WTC11 (cell line): ENCODE measurements at regions not wholly inside any gene's neighbourhood (a gene's known extent, or its start where the extent isn't known, plus 50 kb on each side); places are given as distances from the start of the nearest gene placed in this dataset.

Experiments used
- ATAC-seq: fragments of 200-7000 bp; cut with Tn5 transposase; 2 replicates; pipeline ENCODE4 v1.10.0; 2021; ENCODE audit warnings: mild to moderate bottlenecking, moderate library complexity
- CTCF ChIA-PET: fragments of 300-600 bp; sonication (Branson Sonifier 250); formaldehyde crosslinking; loops from one replicate; lab custom pipeline; 2021; ENCODE audit warnings: antibody characterized with exemption; lab: Charles Lee
- POLR2A ChIA-PET: fragments of 350-600 bp; sonication (Branson Sonifier 250); formaldehyde crosslinking; loops from one replicate; lab custom pipeline; 2021; ENCODE audit warnings: antibody characterized with exemption; lab: Charles Lee
- DNase-seq: peaks from one replicate; pipeline ENCODE4 v3.0.0; 2021; ENCODE audit warnings: low spot score
- H3K27ac Mint-ChIP-seq: 2 replicates; pipeline ENCODE4 v1.8.0; 2021; ENCODE audit warnings: mixed read lengths
- H3K27me3 Mint-ChIP-seq: 2 replicates; pipeline ENCODE4 v1.8.0; 2021; ENCODE audit warnings: low read depth, mild to moderate bottlenecking, moderate library complexity, mixed read lengths
- H3K36me3 Mint-ChIP-seq: 2 replicates; pipeline ENCODE4 v1.8.0; 2021; ENCODE audit warnings: mixed read lengths
- H3K4me1 Mint-ChIP-seq: 2 replicates; pipeline ENCODE4 v1.8.0; 2022; ENCODE audit warnings: mixed read lengths
- H3K4me3 Mint-ChIP-seq: 2 replicates; pipeline ENCODE4 v1.8.0; 2021; ENCODE audit warnings: mild to moderate bottlenecking, moderate library complexity, mixed read lengths
- H3K9me3 Mint-ChIP-seq: 2 replicates; pipeline ENCODE4 v1.8.0; 2021; ENCODE audit warnings: mixed read lengths
- ATF1 ChIP-seq: sonication (generic); formaldehyde crosslinking; IDR thresholded peaks from 2 replicates; pipeline ENCODE4 v1.8.1; 2023; ENCODE audit warnings: mild to moderate bottlenecking, moderate library complexity, missing genetic modification reagents
- ATF2 ChIP-seq: sonication (generic); formaldehyde crosslinking; IDR thresholded peaks from 2 replicates; pipeline ENCODE4 v1.8.1; 2022; ENCODE audit warnings: low read depth, missing genetic modification reagents, borderline replicate concordance
- ATF3 ChIP-seq: sonication (generic); formaldehyde crosslinking; conservative IDR thresholded peaks from 2 replicates; pipeline ENCODE4 v1.8.1; 2022; ENCODE audit warnings: mild to moderate bottlenecking, missing genetic modification reagents
- CREM ChIP-seq: sonication (generic); formaldehyde crosslinking; IDR thresholded peaks from 2 replicates; pipeline ENCODE4 v1.8.1; 2022; ENCODE audit warnings: mild to moderate bottlenecking, missing genetic modification reagents, moderate library complexity
- E2F5 ChIP-seq: sonication (generic); formaldehyde crosslinking; IDR thresholded peaks from 2 replicates; pipeline ENCODE4 v1.8.1; 2022; ENCODE audit warnings: mild to moderate bottlenecking, moderate library complexity, missing genetic modification reagents
- ELF4 ChIP-seq: sonication (generic); formaldehyde crosslinking; IDR thresholded peaks from 2 replicates; pipeline ENCODE4 v1.8.1; 2022; ENCODE audit warnings: low read depth, mild to moderate bottlenecking, moderate library complexity, missing genetic modification reagents
- ETV6 ChIP-seq: sonication (generic); formaldehyde crosslinking; IDR thresholded peaks from 2 replicates; pipeline ENCODE4 v1.8.1; 2022; ENCODE audit warnings: mild to moderate bottlenecking, missing genetic modification reagents
- GABPB1 ChIP-seq: sonication (generic); formaldehyde crosslinking; IDR thresholded peaks from 2 replicates; pipeline ENCODE4 v1.8.1; 2023; ENCODE audit warnings: mild to moderate bottlenecking, missing genetic modification reagents
- JUN ChIP-seq: sonication (generic); formaldehyde crosslinking; IDR thresholded peaks from 2 replicates; pipeline ENCODE4 v1.8.0; 2023; ENCODE audit warnings: mild to moderate bottlenecking, missing genetic modification reagents
- NFATC4 ChIP-seq: fragments of 250-450 bp; sonication (Bioruptor Pico); IDR thresholded peaks from 2 replicates; pipeline ENCODE4 v1.9.0; 2021; ENCODE audit warnings: mild to moderate bottlenecking
- NFYB ChIP-seq: sonication (generic); formaldehyde crosslinking; conservative IDR thresholded peaks from 2 replicates; pipeline ENCODE4 v1.8.0; 2022; ENCODE audit warnings: low read depth, missing genetic modification reagents
- NR1H2 ChIP-seq: sonication (generic); formaldehyde crosslinking; IDR thresholded peaks from 2 replicates; pipeline ENCODE4 v1.9.0; 2021; ENCODE audit warnings: mild to moderate bottlenecking, moderate library complexity, missing genetic modification reagents
- NR3C1 ChIP-seq: sonication (generic); formaldehyde crosslinking; conservative IDR thresholded peaks from 2 replicates; pipeline ENCODE4 v1.8.1; 2023; ENCODE audit warnings: low read depth, mild to moderate bottlenecking, missing genetic modification reagents
- PREB ChIP-seq: sonication (generic); formaldehyde crosslinking; IDR thresholded peaks from 2 replicates; pipeline ENCODE4 v1.8.1; 2022; ENCODE audit warnings: mild to moderate bottlenecking, missing genetic modification reagents, moderate library complexity, borderline replicate concordance
- SMAD4 ChIP-seq: sonication (generic); formaldehyde crosslinking; IDR thresholded peaks from 2 replicates; pipeline ENCODE4 v1.8.0; 2022; ENCODE audit warnings: mild to moderate bottlenecking, missing genetic modification reagents
- STAT6 ChIP-seq: sonication (generic); formaldehyde crosslinking; conservative IDR thresholded peaks from 2 replicates; pipeline ENCODE4 v1.8.1; 2023; ENCODE audit warnings: mild to moderate bottlenecking, low read depth, missing genetic modification reagents, moderate library complexity
- TEAD1 ChIP-seq: sonication (generic); formaldehyde crosslinking; IDR thresholded peaks from 2 replicates; pipeline ENCODE4 v1.8.0; 2022; ENCODE audit warnings: mild to moderate bottlenecking, missing genetic modification reagents
- USF1 ChIP-seq: sonication (generic); formaldehyde crosslinking; IDR thresholded peaks from 2 replicates; pipeline ENCODE4 v1.8.0; 2022; ENCODE audit warnings: mild to moderate bottlenecking, missing genetic modification reagents
- ZBTB43 ChIP-seq: sonication (generic); formaldehyde crosslinking; IDR thresholded peaks from 2 replicates; pipeline ENCODE4 v1.8.1; 2023; ENCODE audit warnings: mild to moderate bottlenecking, missing genetic modification reagents
- ZNF219 ChIP-seq: sonication (generic); formaldehyde crosslinking; IDR thresholded peaks from 2 replicates; pipeline ENCODE4 v1.8.0; 2023; ENCODE audit warnings: missing genetic modification reagents, mild to moderate bottlenecking, borderline replicate concordance
- ZNF317 ChIP-seq: sonication (generic); formaldehyde crosslinking; IDR thresholded peaks from 2 replicates; pipeline ENCODE4 v1.8.1; 2023; ENCODE audit warnings: low read depth, mild to moderate bottlenecking, moderate library complexity, missing genetic modification reagents, borderline replicate concordance
- ZNF425 ChIP-seq: fragments of 250-450 bp; sonication (Bioruptor Pico); conservative IDR thresholded peaks from 2 replicates; pipeline ENCODE4 v1.9.0; 2021; ENCODE audit warnings: mild to moderate bottlenecking

- DNase-seq (no peak), ATAC-seq (no peak)
- H3K27ac Mint-ChIP-seq: no peak overlapping the region
- peaks cover 20% of the 10 kb centered on the region for H3K36me3 Mint-ChIP-seq
- H3K4me3 Mint-ChIP-seq: no peak overlapping the region
- H3K27me3 Mint-ChIP-seq: peaks cover 3% of the 10 kb centered on the region; the same call in 1 of the 2 replicates
- H3K4me1 Mint-ChIP-seq: no peaks in the 10 kb centered on the region
- CTCF ChIA-PET: no interaction called here
- POLR2A ChIA-PET: no interaction called here
- H3K9me3 Mint-ChIP-seq: peaks cover 54% of the 10 kb centered on the region
- TF ChIP-seq ZNF317 (CRISPR knock-in tag) (no peak), ATF1 (CRISPR knock-in tag) (no peak), ATF2 (no peak), NR1H2 (no peak), TEAD1 (CRISPR knock-in tag) (no peak), E2F5 (CRISPR knock-in tag) (no peak), JUN (CRISPR knock-in tag) (no peak)
Measured at GRCh38 chr4:13778367-13778766, 150.8 kb upstream of the BOD1L1 start.

GRCh38 chr4:13782231-13782630 is 154.7 kb upstream of the BOD1L1 start:
- H3K36me3 Mint-ChIP-seq: peaks cover 1% of the 10 kb centered on the region
- H3K27me3 Mint-ChIP-seq: no peaks in the 10 kb centered on the region; the same call in 1 of the 2 replicates
- no peak for ATAC-seq
- no peak overlapping the region for H3K27ac Mint-ChIP-seq
- ChIA-PET POLR2A (no interaction called here), CTCF (no interaction called here)
- TF ChIP-seq CREM (CRISPR knock-in tag): no peak
- TF ChIP-seq ELF4: no peak
- TF ChIP-seq STAT6: no peak
- no peak for TF ChIP-seq ZNF425 (CRISPR knock-in tag)
- TF ChIP-seq PREB (CRISPR knock-in tag): no peak
- TF ChIP-seq NR1H2: no peak
- TF ChIP-seq NFATC4 (CRISPR knock-in tag): no peak
- no peak for TF ChIP-seq ZBTB43 (CRISPR knock-in tag)
- no peak for TF ChIP-seq ETV6 (CRISPR knock-in tag)
- no peak for TF ChIP-seq ZNF219 (CRISPR knock-in tag)
- no peak for TF ChIP-seq NFYB (CRISPR knock-in tag)
- no peak for TF ChIP-seq USF1 (CRISPR knock-in tag)
- TF ChIP-seq NR3C1: no peak
- no peak for TF ChIP-seq E2F5 (CRISPR knock-in tag)
- no peak for TF ChIP-seq ATF3 (CRISPR knock-in tag)
- TF ChIP-seq SMAD4 (CRISPR knock-in tag): no peak
- TF ChIP-seq GABPB1 (CRISPR knock-in tag): no peak
- no peak for DNase-seq
- H3K9me3 Mint-ChIP-seq: peaks cover 16% of the 10 kb centered on the region
- no peak overlapping the region for H3K4me3 Mint-ChIP-seq
- H3K4me1 Mint-ChIP-seq: no peaks in the 10 kb centered on the region
